HepG2 (cell line): ENCODE measurements at regions not wholly inside any gene's neighbourhood (a gene's known extent, or its start where the extent isn't known, plus 50 kb on each side); places are given as distances from the start of the nearest gene placed in this dataset.

Source experiments
- ATAC-seq: fragments of 200-7000 bp; cut with Tn5 transposase; 3 replicates; pipeline ENCODE4 v1.9.1; 2020; ENCODE audit warnings: mild to moderate bottlenecking, moderate library complexity
- BruUV-seq: library from RNA; stranded (reverse); fragments of 400-500 nt; replicated peaks from 2 replicates; lab custom pipeline; 2021; lab: Mats Ljungman, UMichigan
- CTCF ChIA-PET: fragments of 300-600 bp; formaldehyde crosslinking; extraction: SDS; loops from one replicate; lab custom pipeline; 2021; ENCODE audit warnings: low total read pairs, inconsistent platforms, low intra/inter-chr PET ratio; lab: Yijun Ruan, JAX
- POLR2A ChIA-PET: fragments of 350-600 bp; sonication (Branson Sonifier 250); formaldehyde crosslinking; loops from one replicate; lab custom pipeline; 2020; ENCODE audit warnings: antibody characterized with exemption, inconsistent platforms; lab: Yijun Ruan, JAX
- DNase-seq: peaks from one replicate; pipeline ENCODE4 v3.0.0-alpha.2; 2015; ENCODE audit warnings: low spot score
- FAIRE-seq: peaks from 3 replicates; lab custom pipeline; 2011; peaks lifted over from hg19 to GRCh38; lab: Jason Lieb, UNC
- H2AFZ ChIP-seq: one replicate; pipeline ENCODE4 v1.6.1; 2011; ENCODE audit warnings: low read length, inconsistent platforms
- H3K27ac ChIP-seq: fragments of 300-600 bp; 3 replicates; pipeline ENCODE4 v1.8.0; 2011; ENCODE audit warnings: mixed run types, mild to moderate bottlenecking, mixed read lengths, low read length, inconsistent platforms; ENCODE audit not compliant: insufficient read depth; ENCODE audit errors: extremely low read length
- H3K27me3 ChIP-seq, 2 experiments: fragments of 200-600 bp in 1 of 2; 2 replicates in 1 of 2; 3 replicates in 1 of 2; pipeline versions ENCODE4 v1.6.0 to v1.8.0; 2011; ENCODE audit warnings: low read length in 2 of 2, mild to moderate bottlenecking in 2 of 2, moderate library complexity in 2 of 2, inconsistent platforms in 1 of 2; ENCODE audit not compliant: insufficient read depth in 2 of 2, control insufficient read depth in 1 of 2
- H3K36me3 ChIP-seq, 2 experiments: fragments of 200-600 bp in 1 of 2; replicated peaks in 1 of 2; 2 replicates in 1 of 2; 3 replicates in 1 of 2; pipeline versions ENCODE4 v1.5.1 to v1.8.0; 2011; ENCODE audit warnings: low read length in 2 of 2, inconsistent platforms in 1 of 2; ENCODE audit not compliant: insufficient read depth in 2 of 2, control insufficient read depth in 1 of 2
- H3K4me1 ChIP-seq: 2 replicates; pipeline ENCODE4 v1.5.1; 2012; ENCODE audit warnings: low read length, inconsistent platforms; ENCODE audit not compliant: insufficient read depth
- H3K4me2 ChIP-seq: 2 replicates; pipeline ENCODE4 v1.6.0; 2011; ENCODE audit warnings: low read depth, low read length, inconsistent platforms
- H3K4me3 ChIP-seq, 3 experiments: fragments of 200-600 bp in 1 of 3; sonication (generic), shearing (Covaris generic) in 1 of 3; replicated peaks in 1 of 3; 2 replicates each; pipeline ENCODE4 v1.5.1; 2011 to 2016; ENCODE audit warnings: low read length in 3 of 3, inconsistent platforms in 2 of 3, low read depth in 2 of 3, mild to moderate bottlenecking in 2 of 3, control low read depth in 1 of 3, mixed read lengths in 1 of 3; ENCODE audit not compliant: insufficient read depth in 1 of 3
- H3K79me2 ChIP-seq: one replicate; pipeline ENCODE4 v1.6.1; 2011; ENCODE audit warnings: low read length, inconsistent platforms; ENCODE audit not compliant: insufficient read depth
- H3K9ac ChIP-seq: 2 replicates; pipeline ENCODE4 v1.6.0; 2011; ENCODE audit warnings: mild to moderate bottlenecking, low read depth, low read length, inconsistent platforms; ENCODE audit not compliant: insufficient read depth
- H3K9me3 ChIP-seq: 2 replicates; pipeline ENCODE4 v1.5.1; 2012; ENCODE audit warnings: mild to moderate bottlenecking, low read length
- H4K20me1 ChIP-seq: 2 replicates; pipeline ENCODE4 v1.6.0; 2011; ENCODE audit warnings: inconsistent platforms, mild to moderate bottlenecking, low read length, moderate library complexity; ENCODE audit not compliant: insufficient read depth
- MED13 ChIP-seq: sonication (generic); formaldehyde crosslinking; IDR thresholded peaks from 2 replicates; pipeline ENCODE4 v1.5.0; 2020; ENCODE audit warnings: missing genetic modification reagents
- NR2F6 ChIP-seq, 2 experiments: IDR thresholded peaks; 2 replicates each; pipeline ENCODE4 v1.6.1; 2016; ENCODE audit warnings: antibody characterized with exemption in 1 of 2, mild to moderate bottlenecking in 1 of 2
- ZNF263 ChIP-seq: sonication (generic); formaldehyde crosslinking; IDR thresholded peaks from 2 replicates; pipeline ENCODE4 v1.4.0; 2020; ENCODE audit warnings: missing genetic modification reagents
- ZNF501 ChIP-seq: sonication (generic); formaldehyde crosslinking; IDR thresholded peaks from 2 replicates; pipeline ENCODE4 v1.5.1; 2020; ENCODE audit warnings: mild to moderate bottlenecking, moderate library complexity, missing genetic modification reagents
- ZNF510 ChIP-seq: sonication (generic); formaldehyde crosslinking; IDR thresholded peaks from 2 replicates; pipeline ENCODE4 v1.4.0; 2020; ENCODE audit warnings: low read depth, mild to moderate bottlenecking, missing genetic modification reagents
- ZNF703 ChIP-seq: sonication (generic); formaldehyde crosslinking; IDR thresholded peaks from 2 replicates; pipeline ENCODE4 v1.5.1; 2020; ENCODE audit warnings: missing genetic modification reagents, mild to moderate bottlenecking, moderate library complexity, borderline replicate concordance
- ZNF891 ChIP-seq: sonication (generic); formaldehyde crosslinking; IDR thresholded peaks from 2 replicates; pipeline ENCODE4 v1.5.0; 2020; ENCODE audit warnings: mild to moderate bottlenecking, missing genetic modification reagents
- WGBS: methylation state at CpG from one replicate; pipeline ENCODE4 v1.1.6; 2017; ENCODE audit warnings: low lambda C conversion rate; 5-methylcytosine and 5-hydroxymethylcytosine counted together
- in situ Hi-C: cut with HindIII; loops from 2 replicates; pipeline ENCODE4 v1.10.0; 2017; ENCODE audit warnings: low pct_unique_long_range_greater_than_20kb; ENCODE audit not compliant: extremely low pct_ligation_motif_present
- intact Hi-C: fragments of 100-400 bp; cut with micrococcal nuclease; formaldehyde crosslinking; loops from one replicate; pipeline ENCODE4 v1.10.0; 2022; ENCODE audit not compliant: unreplicated experiment
- TF ChIP-seq, protein P1 (sequence below), 2 experiments: fragments of 450-650 bp in 1 of 2; sonication (generic) in 1 of 2; formaldehyde crosslinking in 1 of 2; IDR thresholded peaks; 2 replicates each; pipeline versions ENCODE4 v1.6.1 to v1.8.0; 2016 to 2022; ENCODE audit warnings: antibody characterized with exemption in 1 of 2, mild to moderate bottlenecking in 1 of 2, missing genetic modification reagents in 1 of 2

DNA sequence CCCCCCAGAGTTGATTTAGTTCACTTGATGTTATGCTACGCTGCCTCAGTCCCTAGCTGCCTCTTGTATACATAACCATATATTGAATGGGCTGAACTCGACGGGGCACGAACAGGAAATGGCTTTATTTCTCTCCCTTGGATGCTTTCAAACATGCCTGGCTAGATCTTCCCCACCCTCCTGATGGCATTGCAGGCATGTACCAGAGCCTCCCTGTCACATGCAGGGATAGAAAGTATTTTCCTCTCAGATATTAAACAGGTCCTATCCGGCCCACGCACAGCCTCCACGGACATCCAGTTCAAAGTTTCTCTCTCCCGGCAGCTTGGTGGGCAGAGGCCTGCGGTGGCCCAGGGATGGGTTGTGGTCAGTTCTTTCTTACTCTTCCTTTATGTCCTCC lies 422.1 kb downstream of the RPS24 start:
- DNase-seq: no peak
- no peaks in the 10 kb centered on the region for H3K27me3 ChIP-seq
- peaks cover 50% of the 10 kb centered on the region for H3K4me1 ChIP-seq
- no peak overlapping the region for H3K4me3 ChIP-seq
- ChIA-PET CTCF (no interaction called here), POLR2A (no interaction called here)
- H3K79me2 ChIP-seq: no peaks in the 10 kb centered on the region
- no peak for TF ChIP-seq ZNF263
- no peak for TF ChIP-seq MED13 (CRISPR knock-in tag)
- TF ChIP-seq NR2F6 (IDR thresholded peaks at IDR 0.05): no peak
- TF ChIP-seq NR2F6 (CRISPR knock-in tag; IDR thresholded peaks at IDR 0.05): no peak
- TF ChIP-seq ZNF703 (CRISPR knock-in tag): no peak
- no peak for TF ChIP-seq ZNF891 (CRISPR knock-in tag)
- TF ChIP-seq, protein P1, sequence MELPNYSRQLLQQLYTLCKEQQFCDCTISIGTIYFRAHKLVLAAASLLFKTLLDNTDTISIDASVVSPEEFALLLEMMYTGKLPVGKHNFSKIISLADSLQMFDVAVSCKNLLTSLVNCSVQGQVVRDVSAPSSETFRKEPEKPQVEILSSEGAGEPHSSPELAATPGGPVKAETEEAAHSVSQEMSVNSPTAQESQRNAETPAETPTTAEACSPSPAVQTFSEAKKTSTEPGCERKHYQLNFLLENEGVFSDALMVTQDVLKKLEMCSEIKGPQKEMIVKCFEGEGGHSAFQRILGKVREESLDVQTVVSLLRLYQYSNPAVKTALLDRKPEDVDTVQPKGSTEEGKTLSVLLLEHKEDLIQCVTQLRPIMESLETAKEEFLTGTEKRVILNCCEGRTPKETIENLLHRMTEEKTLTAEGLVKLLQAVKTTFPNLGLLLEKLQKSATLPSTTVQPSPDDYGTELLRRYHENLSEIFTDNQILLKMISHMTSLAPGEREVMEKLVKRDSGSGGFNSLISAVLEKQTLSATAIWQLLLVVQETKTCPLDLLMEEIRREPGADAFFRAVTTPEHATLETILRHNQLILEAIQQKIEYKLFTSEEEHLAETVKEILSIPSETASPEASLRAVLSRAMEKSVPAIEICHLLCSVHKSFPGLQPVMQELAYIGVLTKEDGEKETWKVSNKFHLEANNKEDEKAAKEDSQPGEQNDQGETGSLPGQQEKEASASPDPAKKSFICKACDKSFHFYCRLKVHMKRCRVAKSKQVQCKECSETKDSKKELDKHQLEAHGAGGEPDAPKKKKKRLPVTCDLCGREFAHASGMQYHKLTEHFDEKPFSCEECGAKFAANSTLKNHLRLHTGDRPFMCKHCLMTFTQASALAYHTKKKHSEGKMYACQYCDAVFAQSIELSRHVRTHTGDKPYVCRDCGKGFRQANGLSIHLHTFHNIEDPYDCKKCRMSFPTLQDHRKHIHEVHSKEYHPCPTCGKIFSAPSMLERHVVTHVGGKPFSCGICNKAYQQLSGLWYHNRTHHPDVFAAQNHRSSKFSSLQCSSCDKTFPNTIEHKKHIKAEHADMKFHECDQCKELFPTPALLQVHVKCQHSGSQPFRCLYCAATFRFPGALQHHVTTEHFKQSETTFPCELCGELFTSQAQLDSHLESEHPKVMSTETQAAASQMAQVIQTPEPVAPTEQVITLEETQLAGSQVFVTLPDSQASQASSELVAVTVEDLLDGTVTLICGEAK (IDR thresholded peaks at IDR 0.05): no peak
- TF ChIP-seq, protein P1 (CRISPR knock-in tag; IDR thresholded peaks at IDR 0.05): no peak
- no peak for TF ChIP-seq ZNF510 (CRISPR knock-in tag)
- 0 out of 2 replicates have a peak, but pooled peaks have one; percentile 13 for TF ChIP-seq ZNF501 (CRISPR knock-in tag)
- no peak overlapping the region for H3K27ac ChIP-seq
- no peak overlapping the region for H3K4me2 ChIP-seq
- FAIRE-seq: no peak
- H3K9ac ChIP-seq: no peak overlapping the region
- no peaks in the 10 kb centered on the region for H3K36me3 ChIP-seq
- intact Hi-C loops (no loop called here), in situ Hi-C loops (no loop called here)
- ATAC-seq: no peak
- BruUV-seq: no TSS peak
- WGBS: 95% methylated on average over 9 of the region's 9 CpGs
- H3K9me3 ChIP-seq: no peaks in the 10 kb centered on the region
- no peaks in the 10 kb centered on the region for H4K20me1 ChIP-seq
- H2AFZ ChIP-seq: no peak overlapping the region
